HL-60 (cell line): ENCODE measurements at regions not wholly inside any gene's neighbourhood (a gene's known extent, or its start where the extent isn't known, plus 50 kb on each side); places are given as distances from the start of the nearest gene placed in this dataset.

ENCODE experiments used
- DNase-seq, 2 experiments: peaks; one replicate each; pipeline ENCODE4 v3.0.0-alpha.2; 2010 to 2020; ENCODE audit warnings: low read depth in 1 of 2, low spot score in 1 of 2
- H3K27ac ChIP-seq: fragments of 250-450 bp; sonication (Bioruptor Pico); replicated peaks from 2 replicates; pipeline ENCODE4 v1.5.1; 2020; ENCODE audit warnings: mild to moderate bottlenecking, moderate library complexity
- H3K27me3 ChIP-seq: fragments of 250-450 bp; sonication (Bioruptor Pico); 2 replicates; pipeline ENCODE4 v1.5.1; 2021; ENCODE audit warnings: mild to moderate bottlenecking, moderate library complexity; ENCODE audit not compliant: insufficient read depth, poor library complexity, severe bottlenecking
- H3K4me3 ChIP-seq: replicated peaks from 2 replicates; pipeline ENCODE4 v1.5.1; 2011; ENCODE audit warnings: mild to moderate bottlenecking, control low read depth, low read length; ENCODE audit not compliant: insufficient read depth
- GABPA ChIP-seq: IDR thresholded peaks from 2 replicates; pipeline ENCODE4 v1.6.1; 2012; ENCODE audit warnings: low read depth
- POLR2AphosphoS5 ChIP-seq: IDR thresholded peaks from 2 replicates; pipeline ENCODE4 v1.6.1; 2012; ENCODE audit warnings: low read depth
- SPI1 ChIP-seq: IDR thresholded peaks from 2 replicates; pipeline ENCODE4 v1.6.1; 2012; ENCODE audit warnings: low read depth, mild to moderate bottlenecking, borderline replicate concordance
- TF ChIP-seq, protein P1 (sequence below): IDR thresholded peaks from 2 replicates; pipeline ENCODE4 v1.6.1; 2012; ENCODE audit warnings: low read depth; ENCODE audit not compliant: insufficient replicate concordance
- TF ChIP-seq, protein P2 (sequence below): IDR thresholded peaks from one replicate; pipeline ENCODE4 v1.5.1; 2011; ENCODE audit warnings: low read length, control low read depth, inconsistent platforms; ENCODE audit not compliant: insufficient read depth

DNA sequence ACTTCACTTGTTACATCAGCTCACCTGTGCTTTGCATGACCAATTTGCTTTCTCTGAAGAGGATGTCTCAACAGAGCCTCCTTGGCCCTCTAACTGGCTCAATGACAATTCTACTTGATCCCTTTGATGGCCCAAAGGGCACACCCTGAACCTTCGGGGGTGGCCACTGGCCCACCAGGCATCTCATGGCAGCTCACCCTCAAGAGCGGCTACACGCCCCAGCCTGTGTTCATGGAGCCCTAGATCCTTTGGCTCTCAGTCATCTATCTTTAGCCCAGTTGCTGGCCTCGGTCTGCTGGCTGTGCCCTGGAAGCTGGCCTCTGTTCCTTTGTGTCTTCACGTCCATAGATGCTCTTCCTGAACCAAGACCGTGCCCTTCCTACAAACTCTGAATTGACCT is 476.7 kb downstream of the NPHP4 start:
- Histone ChIP-seq H3K27ac (no peak overlapping the region), H3K4me3 (no peak overlapping the region), H3K27me3 (no peaks in the 10 kb centered on the region)
- TF ChIP-seq, protein P1, sequence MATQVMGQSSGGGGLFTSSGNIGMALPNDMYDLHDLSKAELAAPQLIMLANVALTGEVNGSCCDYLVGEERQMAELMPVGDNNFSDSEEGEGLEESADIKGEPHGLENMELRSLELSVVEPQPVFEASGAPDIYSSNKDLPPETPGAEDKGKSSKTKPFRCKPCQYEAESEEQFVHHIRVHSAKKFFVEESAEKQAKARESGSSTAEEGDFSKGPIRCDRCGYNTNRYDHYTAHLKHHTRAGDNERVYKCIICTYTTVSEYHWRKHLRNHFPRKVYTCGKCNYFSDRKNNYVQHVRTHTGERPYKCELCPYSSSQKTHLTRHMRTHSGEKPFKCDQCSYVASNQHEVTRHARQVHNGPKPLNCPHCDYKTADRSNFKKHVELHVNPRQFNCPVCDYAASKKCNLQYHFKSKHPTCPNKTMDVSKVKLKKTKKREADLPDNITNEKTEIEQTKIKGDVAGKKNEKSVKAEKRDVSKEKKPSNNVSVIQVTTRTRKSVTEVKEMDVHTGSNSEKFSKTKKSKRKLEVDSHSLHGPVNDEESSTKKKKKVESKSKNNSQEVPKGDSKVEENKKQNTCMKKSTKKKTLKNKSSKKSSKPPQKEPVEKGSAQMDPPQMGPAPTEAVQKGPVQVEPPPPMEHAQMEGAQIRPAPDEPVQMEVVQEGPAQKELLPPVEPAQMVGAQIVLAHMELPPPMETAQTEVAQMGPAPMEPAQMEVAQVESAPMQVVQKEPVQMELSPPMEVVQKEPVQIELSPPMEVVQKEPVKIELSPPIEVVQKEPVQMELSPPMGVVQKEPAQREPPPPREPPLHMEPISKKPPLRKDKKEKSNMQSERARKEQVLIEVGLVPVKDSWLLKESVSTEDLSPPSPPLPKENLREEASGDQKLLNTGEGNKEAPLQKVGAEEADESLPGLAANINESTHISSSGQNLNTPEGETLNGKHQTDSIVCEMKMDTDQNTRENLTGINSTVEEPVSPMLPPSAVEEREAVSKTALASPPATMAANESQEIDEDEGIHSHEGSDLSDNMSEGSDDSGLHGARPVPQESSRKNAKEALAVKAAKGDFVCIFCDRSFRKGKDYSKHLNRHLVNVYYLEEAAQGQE: no peak
- TF ChIP-seq SPI1 (no peak), GABPA (no peak), POLR2AphosphoS5 (no peak)
- TF ChIP-seq, protein P2, sequence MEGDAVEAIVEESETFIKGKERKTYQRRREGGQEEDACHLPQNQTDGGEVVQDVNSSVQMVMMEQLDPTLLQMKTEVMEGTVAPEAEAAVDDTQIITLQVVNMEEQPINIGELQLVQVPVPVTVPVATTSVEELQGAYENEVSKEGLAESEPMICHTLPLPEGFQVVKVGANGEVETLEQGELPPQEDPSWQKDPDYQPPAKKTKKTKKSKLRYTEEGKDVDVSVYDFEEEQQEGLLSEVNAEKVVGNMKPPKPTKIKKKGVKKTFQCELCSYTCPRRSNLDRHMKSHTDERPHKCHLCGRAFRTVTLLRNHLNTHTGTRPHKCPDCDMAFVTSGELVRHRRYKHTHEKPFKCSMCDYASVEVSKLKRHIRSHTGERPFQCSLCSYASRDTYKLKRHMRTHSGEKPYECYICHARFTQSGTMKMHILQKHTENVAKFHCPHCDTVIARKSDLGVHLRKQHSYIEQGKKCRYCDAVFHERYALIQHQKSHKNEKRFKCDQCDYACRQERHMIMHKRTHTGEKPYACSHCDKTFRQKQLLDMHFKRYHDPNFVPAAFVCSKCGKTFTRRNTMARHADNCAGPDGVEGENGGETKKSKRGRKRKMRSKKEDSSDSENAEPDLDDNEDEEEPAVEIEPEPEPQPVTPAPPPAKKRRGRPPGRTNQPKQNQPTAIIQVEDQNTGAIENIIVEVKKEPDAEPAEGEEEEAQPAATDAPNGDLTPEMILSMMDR: no peak
- DNase-seq: no peak

DNA sequence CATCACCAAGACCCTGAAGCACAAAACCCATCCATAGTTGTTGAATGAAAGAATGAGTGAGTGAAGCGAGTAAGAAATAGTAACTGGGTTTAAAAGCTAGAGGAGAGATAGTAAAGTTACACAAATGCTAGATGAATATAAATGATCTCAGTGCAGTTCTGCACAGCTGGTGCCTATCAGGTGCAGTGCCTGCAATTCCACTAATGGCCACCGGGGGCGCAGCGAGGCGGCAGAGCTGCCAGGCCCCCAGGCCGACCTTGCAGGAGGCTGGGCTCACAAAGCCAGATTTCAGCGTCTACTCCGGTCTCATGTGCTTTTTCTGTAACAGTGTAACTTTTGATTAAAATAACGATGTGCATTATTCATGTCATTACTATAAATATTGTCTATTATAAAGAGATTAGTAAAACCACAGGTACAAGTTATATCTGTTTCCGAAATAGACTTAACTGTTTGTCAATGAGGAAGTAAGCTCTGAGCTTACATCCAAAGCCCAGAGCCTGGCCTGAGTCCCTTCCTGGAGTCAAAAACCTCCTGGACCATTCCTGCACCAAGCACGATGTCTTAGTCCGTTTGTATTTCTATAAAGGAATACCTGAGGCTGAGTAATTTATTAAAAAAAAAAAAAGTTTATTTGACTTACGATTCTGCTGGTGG is 477.6 kb downstream of the NPHP4 start:
- Histone ChIP-seq H3K27me3 (no peaks in the 10 kb centered on the region), H3K27ac (no peak overlapping the region), H3K4me3 (no peak overlapping the region)
- peak; percentile 29 to 56 for DNase-seq
- no peak for TF ChIP-seq GABPA
- TF ChIP-seq, protein P2: peak; percentile 98

DNA sequence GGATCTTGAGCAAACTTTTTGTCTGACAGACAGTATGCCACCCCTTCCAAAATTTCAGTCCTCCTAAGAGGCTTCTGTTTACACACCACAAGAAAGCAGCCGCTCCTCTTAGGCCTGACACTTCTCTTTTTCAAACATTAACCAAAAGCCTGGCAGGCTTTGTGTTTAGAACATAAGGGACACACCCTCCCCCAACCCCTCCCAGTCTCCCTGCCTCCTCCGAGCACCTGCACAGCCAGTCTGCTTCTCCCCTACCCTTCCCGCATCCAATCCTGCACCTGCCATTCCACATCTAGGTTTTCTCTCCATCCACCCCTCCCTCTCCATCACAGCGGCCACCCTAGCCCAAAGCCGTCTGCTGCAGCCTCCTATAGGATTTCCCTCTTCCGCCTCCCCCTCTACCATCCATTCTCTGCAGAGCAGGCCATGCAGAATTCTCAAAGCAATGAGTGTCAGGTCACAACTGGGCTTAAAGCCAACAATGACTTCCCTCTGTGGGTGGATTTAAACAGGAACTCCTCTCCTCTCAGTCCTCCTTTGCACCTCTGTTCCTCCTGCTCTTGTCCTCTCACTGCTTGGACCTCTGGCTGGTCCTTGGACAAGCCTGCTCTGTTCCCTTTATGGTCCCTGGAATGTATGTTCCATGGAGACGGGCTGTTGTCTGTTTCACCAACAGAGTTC is 478.2 kb downstream of the NPHP4 start:
- H3K27me3 ChIP-seq: no peaks in the 10 kb centered on the region
- DNase-seq: peak; percentile 12 to 56
- H3K4me3 ChIP-seq: no peak overlapping the region
- no peak overlapping the region for H3K27ac ChIP-seq
- TF ChIP-seq POLR2AphosphoS5: no peak
- TF ChIP-seq SPI1: peak; percentile 55; the same call in 1 of the 2 replicates
- no peak for TF ChIP-seq GABPA
- TF ChIP-seq, protein P1: no peak
- TF ChIP-seq, protein P2: no peak
